ENCODE measurements at regions not wholly inside any gene's neighbourhood (a gene's known extent, or its start where the extent isn't known, plus 50 kb on each side); places are given as distances from the start of the nearest gene placed in this dataset.

- no peak overlapping the region for H3K27ac ChIP-seq
- no peaks in the 10 kb centered on the region for H3K36me3 ChIP-seq (replicated peaks)
- no peak overlapping the region for H3K4me3 ChIP-seq (ENCODE audit: low read depth, low read length)
- no peaks in the 10 kb centered on the region for H3K27me3 ChIP-seq (replicated peaks)
- in situ Hi-C loops (cut with HindIII; ENCODE audit: low pct_ligation_motif_present, low sequenced_read_pairs) = no loop called here
- no peak for DNase-seq
- no peak for TF ChIP-seq CTCF (IDR thresholded peaks at IDR 0.05; ENCODE audit: low read depth, low read length, missing control alignments)
Measured at GRCh38 chr4:108322497-108322896, 153.8 kb upstream of the LEF1 start.

- DNase-seq = no peak
- no peak overlapping the region for H3K4me3 ChIP-seq (ENCODE audit: low read depth, low read length)
Measured at GRCh38 chr4:108320061-108320460, 151.3 kb upstream of the LEF1 start.

GRCh38 chr4:108317377-108317776 lies 148.6 kb upstream of the LEF1 start:
- H3K27ac ChIP-seq = no peak overlapping the region
- in situ Hi-C loops (cut with HindIII; ENCODE audit: low pct_ligation_motif_present, low sequenced_read_pairs) = no loop called here
- TF ChIP-seq CTCF (IDR thresholded peaks at IDR 0.05; ENCODE audit: low read depth, low read length, missing control alignments) = no peak
- DNase-seq = no peak
- no peaks in the 10 kb centered on the region for H3K27me3 ChIP-seq (replicated peaks)
- H3K4me3 ChIP-seq (ENCODE audit: low read depth, low read length) = no peak overlapping the region
- H3K36me3 ChIP-seq (replicated peaks) = no peaks in the 10 kb centered on the region

More at GRCh38 chr4:108320061-108320460, 151.3 kb upstream of the LEF1 start:
- in situ Hi-C loops (cut with HindIII; ENCODE audit: low pct_ligation_motif_present, low sequenced_read_pairs) = no loop called here
- no peak for TF ChIP-seq CTCF (IDR thresholded peaks at IDR 0.05; ENCODE audit: low read depth, low read length, missing control alignments)
- Histone ChIP-seq H3K36me3 (replicated peaks) (no peaks in the 10 kb centered on the region), H3K27ac (no peak overlapping the region), H3K27me3 (replicated peaks) (no peaks in the 10 kb centered on the region)

- H3K36me3 ChIP-seq (replicated peaks) = no peaks in the 10 kb centered on the region
- no peaks in the 10 kb centered on the region for H3K27me3 ChIP-seq (replicated peaks)
- no peak for DNase-seq
- no peak for TF ChIP-seq CTCF (IDR thresholded peaks at IDR 0.05; ENCODE audit: low read depth, low read length, missing control alignments)
- in situ Hi-C loops (cut with HindIII; ENCODE audit: low pct_ligation_motif_present, low sequenced_read_pairs) = no loop called here
- H3K4me3 ChIP-seq (ENCODE audit: low read depth, low read length) = no peak overlapping the region
- H3K27ac ChIP-seq = no peak overlapping the region
Measured at GRCh38 chr4:108315694-108316093, 147.0 kb upstream of the LEF1 start.

- in situ Hi-C loops (cut with HindIII; ENCODE audit: low pct_ligation_motif_present, low sequenced_read_pairs) = no loop called here
- no peak for DNase-seq
- H3K36me3 ChIP-seq (replicated peaks) = no peaks in the 10 kb centered on the region
- no peak overlapping the region for H3K4me3 ChIP-seq (ENCODE audit: low read depth, low read length)
- no peaks in the 10 kb centered on the region for H3K27me3 ChIP-seq (replicated peaks)
- no peak overlapping the region for H3K27ac ChIP-seq
- no peak for TF ChIP-seq CTCF (IDR thresholded peaks at IDR 0.05; ENCODE audit: low read depth, low read length, missing control alignments)
Measured at GRCh38 chr4:108314900-108315589, 146.3 kb upstream of the LEF1 start.
